Pancreas (tissue), 10 donors: ENCODE measurements at regions not wholly inside any gene's neighbourhood (a gene's known extent, or its start where the extent isn't known, plus 50 kb on each side); places are given as distances from the start of the nearest gene placed in this dataset.
"Not testable (repeated sequence)": the region's sequence is repeated elsewhere in the genome, so short reads cannot be mapped to it uniquely, and the experiment has no call there.

Experiments
- ATAC-seq, 4 donors: fragments of 200-7000 bp; cut with Tn5 transposase; one replicate each; pipeline versions ENCODE4 v1.8.0 to v1.9.1; 2020; ENCODE audit warnings: mild to moderate bottlenecking in 4 of 4, moderate library complexity in 4 of 4
- DNase-seq, 6 donors: peaks; one replicate each; pipeline ENCODE4 v3.0.0-alpha.2; 2020
- FAIRE-seq: peaks from 2 replicates; lab custom pipeline; 2012; peaks lifted over from hg19 to GRCh38; lab: Jason Lieb, UNC
- H3K27ac ChIP-seq, 4 donors: fragments of 200-600 bp; sonication (generic); 1 replicate in 3 of 4; 2 replicates in 1 of 4; pipeline versions ENCODE4 v1.5.0 to v1.8.0; 2020
- H3K27me3 ChIP-seq, 4 donors: fragments of 200-600 bp; one replicate each; pipeline ENCODE4 v1.8.0; 2021
- H3K36me3 ChIP-seq, 3 donors: fragments of 200-600 bp; sonication (generic) in 1 of 3; one replicate each; pipeline versions ENCODE4 v1.5.0 to v1.8.0; 2020 to 2021
- H3K4me1 ChIP-seq, 3 donors: fragments of 200-600 bp; one replicate each; pipeline ENCODE4 v1.8.0; 2021
- H3K4me3 ChIP-seq, 4 donors: fragments of 200-600 bp; sonication (generic) in 2 of 4; one replicate each; pipeline versions ENCODE4 v1.5.0 to v1.8.0; 2020 to 2021
- H3K9me3 ChIP-seq, 4 donors: fragments of 200-600 bp; one replicate each; pipeline ENCODE4 v1.8.0; 2021
- CTCF ChIP-seq, 4 donors: fragments of 200-600 bp; sonication (generic) in 3 of 4; IDR thresholded peaks; one replicate each; pipeline versions ENCODE4 v1.5.0 to v1.8.0; 2021; ENCODE audit warnings: antibody characterized with exemption in 4 of 4
- WGBS, 2 donors: extraction: QIAGEN DNeasy Blood & Tissue Kit; methylation state at CpG; one replicate each; pipeline ENCODE4 v1.1.7; 2013; 5-methylcytosine and 5-hydroxymethylcytosine counted together
- intact Hi-C, 3 donors: fragments of 100-400 bp; cut with DNase I; formaldehyde crosslinking; loops; one replicate each; pipeline versions ENCODE4 v1.11.1 to v1.14.2; 2022
- donor health status: healthy with polysubstance abuse.
- donor health status: DM: no; HTN: no; CAD: no; lungs with moderate emphysema.
- donor health status: DM: no; HTN: no; CAD: no.
- donor health status: control.
- donor health status: control.
- donor health status: Bipolar disorder and iron deficiency.
- donor health status: DM: yes; HTN: yes; CAD: no.
- donor health status: DM: no; HTN: no; CAD: no.
- donor health status: DM: no; HTN: no; CAD: no.
- donor health status: DM: yes; HTN: yes; CAD: no.

DNA sequence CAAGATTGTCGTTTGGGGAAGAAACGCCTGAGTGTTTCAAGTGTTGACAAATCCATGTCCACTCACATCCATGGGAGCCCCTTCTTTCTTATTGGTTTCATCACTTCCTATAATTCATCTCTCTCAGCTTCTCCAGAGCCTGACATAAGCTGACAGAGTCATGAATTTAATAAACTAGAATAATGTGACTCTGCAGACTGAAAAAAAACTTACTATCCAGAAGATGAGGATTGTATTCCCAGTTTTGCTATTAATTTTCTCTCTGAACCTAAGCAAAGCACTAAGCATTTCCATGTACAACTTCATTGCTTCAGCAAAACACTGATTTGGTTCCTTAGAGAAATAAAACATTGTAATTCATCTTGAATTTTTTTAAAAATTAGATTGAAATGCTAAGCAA lies 691.8 kb downstream of the MTRR start:
- 63 to 68% methylated on average over 2 of the region's 2 CpGs for WGBS, 2 donors
- intact Hi-C loops = no loop called here
- no peak for TF ChIP-seq CTCF (IDR thresholded peaks at IDR 0.05)
- ATAC-seq = no peak
- no peak for DNase-seq
- no peak overlapping the region for H3K4me3 ChIP-seq
- peaks cover 0 to 3% (median 0%) of the 10 kb centered on the region in 4 donors for H3K27me3 ChIP-seq
- no peaks in the 10 kb centered on the region for H3K9me3 ChIP-seq
- H3K27ac ChIP-seq = no peak overlapping the region
- H3K4me1 ChIP-seq = peaks cover 7 to 11% (median 9%) of the 10 kb centered on the region in 3 donors
- no peaks in the 10 kb centered on the region for H3K36me3 ChIP-seq
- FAIRE-seq = no peak

GRCh38 chr5:8561224-8561840 lies 692.4 kb downstream of the MTRR start:
- FAIRE-seq (no peak), DNase-seq (no peak), ATAC-seq (no peak)
- Histone ChIP-seq H3K36me3 (no peaks in the 10 kb centered on the region), H3K9me3 (no peaks in the 10 kb centered on the region), H3K4me3 (no peak overlapping the region), H3K4me1 (peaks cover 7 to 11% (median 9%) of the 10 kb centered on the region in 3 donors), H3K27me3 (peaks cover 0 to 3% (median 0%) of the 10 kb centered on the region in 4 donors), H3K27ac (no peak overlapping the region)
- intact Hi-C loops = no loop called here
- TF ChIP-seq CTCF (IDR thresholded peaks at IDR 0.05) = no peak
- 69 to 73% methylated on average over 3 of the region's 3 CpGs for WGBS, 2 donors

DNA sequence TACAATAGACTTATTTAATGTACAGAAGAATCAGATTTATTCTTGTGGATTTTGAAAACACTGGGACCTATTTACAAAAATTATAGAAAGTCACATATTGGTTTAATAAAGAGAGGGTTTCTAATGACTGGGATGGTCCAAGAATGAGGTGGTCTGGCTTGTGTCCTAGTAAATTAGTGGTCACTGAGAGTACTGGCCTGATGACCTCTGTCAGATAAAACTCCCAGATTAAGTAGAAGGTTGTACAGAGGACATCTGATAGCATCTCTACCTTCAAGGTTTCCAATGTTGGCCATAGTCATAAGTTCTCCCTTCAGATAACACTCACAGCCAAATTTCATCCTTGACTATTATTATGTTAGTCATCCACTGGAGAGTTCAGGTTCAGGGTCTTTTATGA lies 692.9 kb downstream of the MTRR start:
- DNase-seq = no peak
- no peaks in the 10 kb centered on the region for H3K36me3 ChIP-seq
- H3K4me3 ChIP-seq = no peak overlapping the region
- FAIRE-seq = no peak
- H3K27me3 ChIP-seq = no peaks in the 10 kb centered on the region
- peaks cover 7 to 11% (median 9%) of the 10 kb centered on the region in 3 donors for H3K4me1 ChIP-seq
- H3K27ac ChIP-seq = no peak overlapping the region
- ATAC-seq = no peak
- H3K9me3 ChIP-seq = no peaks in the 10 kb centered on the region
- intact Hi-C loops = no loop called here
- TF ChIP-seq CTCF (IDR thresholded peaks at IDR 0.05) = no peak

DNA sequence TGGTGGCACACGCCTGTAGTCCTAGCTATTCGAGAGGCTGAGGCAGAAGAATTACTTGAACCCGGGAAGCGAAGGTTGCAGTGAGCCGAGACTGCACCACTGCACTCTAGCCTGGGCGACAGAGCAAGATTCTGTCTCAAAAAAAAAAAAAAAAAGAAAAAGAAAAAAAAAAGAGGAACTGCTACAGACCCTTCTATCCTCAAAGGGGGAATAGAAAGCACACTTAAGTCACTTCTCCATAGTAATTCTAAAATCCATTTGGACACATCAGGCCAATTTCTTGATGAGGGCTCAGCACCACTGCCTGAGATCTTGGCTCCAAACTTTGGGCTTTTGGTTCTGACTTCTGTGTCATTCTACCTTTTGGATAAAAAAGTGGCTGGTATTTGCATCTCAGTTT lies 694.6 kb downstream of the MTRR start:
- DNase-seq, H3K4me3 ChIP-seq, intact Hi-C loops, H3K27me3 ChIP-seq, H3K9me3 ChIP-seq, H3K27ac ChIP-seq, H3K4me1 ChIP-seq, FAIRE-seq, ATAC-seq, H3K36me3 ChIP-seq: not testable (repeated sequence)
- 73 to 81% methylated on average over 6 of the region's 6 CpGs for WGBS, 2 donors

GRCh38 chr5:8568858-8569257 lies 699.9 kb downstream of the MTRR start:
- intact Hi-C loops = no loop called here
- Histone ChIP-seq H3K36me3 (no peaks in the 10 kb centered on the region), H3K9me3 (no peaks in the 10 kb centered on the region), H3K27ac (no peak overlapping the region), H3K27me3 (no peaks in the 10 kb centered on the region), H3K4me3 (no peak overlapping the region), H3K4me1 (no peaks in the 10 kb centered on the region)
- FAIRE-seq (no peak), ATAC-seq (no peak), DNase-seq (no peak)
- TF ChIP-seq CTCF (IDR thresholded peaks at IDR 0.05) = no peak
- 59 to 62% methylated on average over 6 of the region's 6 CpGs for WGBS, 2 donors
